IPS DF 4.7 (cell line): ENCODE measurements at regions not wholly inside any gene's neighbourhood (a gene's known extent, or its start where the extent isn't known, plus 50 kb on each side); places are given as distances from the start of the nearest gene placed in this dataset.
"Not testable (repeated sequence)": the region's sequence is repeated elsewhere in the genome, so short reads cannot be mapped to it uniquely, and the experiment has no call there.

ENCODE experiments used
- DNase-seq: peaks from one replicate; pipeline ENCODE4 v3.0.0-alpha.2; 2013; ENCODE audit warnings: low spot score; ENCODE audit errors: extremely low read depth

DNA sequence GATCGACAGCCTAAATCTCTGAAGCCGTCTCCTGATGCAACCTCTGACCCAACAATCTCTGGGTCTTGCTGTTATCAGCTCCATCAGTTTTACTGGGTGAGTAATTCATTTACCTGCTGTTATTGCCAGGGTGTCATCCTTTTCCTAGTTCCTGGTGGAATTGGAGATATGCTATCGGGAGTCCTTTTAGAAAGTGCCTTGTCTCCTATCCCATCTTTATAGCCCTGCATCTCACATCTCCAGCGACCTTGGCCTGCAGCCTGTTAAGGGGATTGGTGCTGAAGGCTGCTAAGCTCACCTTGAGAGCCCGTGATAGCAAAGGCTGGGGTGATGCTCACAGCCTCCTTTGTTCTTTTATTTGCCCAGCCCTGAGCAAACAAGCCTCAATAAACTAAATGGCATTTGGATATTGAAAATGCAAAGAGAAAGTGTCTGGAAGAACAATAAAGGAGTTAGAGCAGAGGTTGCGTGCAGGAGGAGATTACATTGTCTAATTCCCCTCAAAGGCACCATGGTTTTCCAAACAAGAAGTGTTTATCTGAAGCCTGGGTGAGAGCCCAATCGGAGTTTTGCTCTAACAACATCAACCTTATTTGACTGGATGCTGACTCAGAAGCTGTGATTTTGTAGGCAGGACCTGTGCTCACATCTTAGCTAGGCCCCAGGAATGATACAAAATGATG is 101.8 kb downstream of the RPLP1 start:
- DNase-seq, result no peak

DNA sequence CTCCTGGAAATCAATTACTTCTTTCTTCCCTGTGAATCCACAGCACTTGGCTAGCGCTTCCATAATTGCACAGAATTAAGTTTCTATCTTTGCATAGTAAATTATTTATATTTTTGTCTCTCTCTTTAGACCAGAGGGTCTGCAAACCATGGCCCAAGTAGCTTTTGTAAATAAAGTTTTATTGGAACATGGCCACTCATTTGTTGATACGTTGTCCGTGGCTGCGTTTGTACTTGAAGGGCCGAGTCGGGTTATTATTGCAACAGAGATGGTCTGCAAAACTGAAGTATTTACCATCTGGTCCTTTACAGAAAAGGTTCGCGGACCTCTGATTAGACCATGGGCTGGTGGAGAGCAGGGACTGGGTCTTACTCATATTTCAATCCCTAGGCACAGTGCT is 102.5 kb downstream of the RPLP1 start:
- DNase-seq, result no peak

DNA sequence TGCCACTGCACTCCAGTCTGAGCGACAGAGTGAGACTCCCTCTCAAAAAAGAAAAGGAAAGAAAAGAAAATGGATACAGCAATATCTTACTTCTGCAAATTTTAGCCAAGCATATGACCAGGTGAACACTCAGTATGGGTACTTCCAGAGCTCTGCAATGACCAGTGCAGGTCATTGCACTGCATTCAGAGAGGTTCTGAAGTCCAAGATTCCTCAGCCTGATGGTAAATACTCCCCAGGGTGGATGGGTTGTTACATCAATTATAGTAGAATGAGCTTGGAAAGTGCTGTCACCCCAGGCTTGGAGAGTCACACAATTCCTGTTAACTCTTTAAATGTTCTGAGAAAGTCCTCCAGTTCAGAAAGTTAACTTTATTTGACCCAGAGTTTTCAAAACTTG is 103.7 kb downstream of the RPLP1 start:
- no peak for DNase-seq

- DNase-seq, result no peak
Measured at GRCh38 chr15:69557020-69557706, 104.5 kb downstream of the RPLP1 start.

DNA sequence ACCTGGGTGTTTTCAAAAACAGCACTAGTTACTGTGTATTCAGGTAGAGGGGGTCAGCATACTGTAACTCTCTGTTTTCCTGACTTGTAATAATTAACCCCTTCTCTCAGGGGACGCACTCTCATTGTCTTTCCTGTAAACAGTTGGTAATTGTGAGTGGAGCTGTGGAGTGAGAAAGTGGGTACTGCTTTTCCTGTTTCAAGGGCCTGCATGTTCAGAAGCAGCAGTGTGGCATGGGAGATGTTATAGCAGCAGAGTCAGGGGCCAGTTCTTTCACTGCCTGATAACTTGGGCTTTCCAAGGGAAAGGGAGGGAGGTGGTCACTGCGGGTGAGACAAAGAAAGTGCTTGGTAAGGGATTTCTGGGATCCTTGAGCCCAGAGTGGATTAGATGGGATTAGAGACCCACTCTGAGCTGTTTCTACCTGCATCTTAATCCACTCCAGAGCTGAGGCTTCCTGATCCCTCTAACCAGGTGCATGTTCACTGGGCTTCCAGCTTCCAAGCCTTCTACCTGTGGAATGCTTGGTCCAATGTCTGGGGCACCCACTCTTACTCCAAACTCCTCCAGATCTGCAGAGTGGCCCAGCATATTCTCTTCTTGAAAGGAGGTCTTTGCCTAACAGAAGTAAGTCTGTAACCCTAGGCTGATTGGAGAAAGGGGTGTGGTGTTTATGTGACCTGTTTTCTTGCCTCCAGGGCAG is 105.2 kb downstream of the RPLP1 start:
- DNase-seq, result no peak

GRCh38 chr15:69559440-69560190 is 107.0 kb downstream of the RPLP1 start:
- DNase-seq, result no peak

- DNase-seq, result no peak
Measured at GRCh38 chr15:69561071-69561784, 108.6 kb downstream of the RPLP1 start.

DNA sequence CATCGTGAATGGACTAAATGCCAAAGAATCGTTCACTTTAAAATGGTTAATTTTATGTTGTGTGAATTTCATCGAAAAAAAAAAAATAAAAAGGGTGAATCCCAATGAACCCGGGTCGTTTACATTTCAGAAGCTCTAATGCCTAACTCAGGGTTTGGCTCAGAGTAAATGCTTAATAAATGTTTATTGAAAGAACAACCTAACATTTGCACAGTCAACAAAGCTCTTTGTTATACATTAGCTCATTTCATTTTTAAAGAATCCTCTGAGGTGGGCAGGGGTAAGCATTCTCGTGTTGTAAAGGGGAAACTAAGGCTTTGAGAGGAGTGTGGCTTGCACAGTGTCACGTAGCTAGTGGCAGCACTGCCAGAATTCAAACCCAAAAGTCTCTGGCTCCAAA is 109.5 kb downstream of the RPLP1 start:
- DNase-seq, result no peak

- DNase-seq, result no peak
Measured at GRCh38 chr15:69562564-69562963, 109.9 kb downstream of the RPLP1 start.

DNA sequence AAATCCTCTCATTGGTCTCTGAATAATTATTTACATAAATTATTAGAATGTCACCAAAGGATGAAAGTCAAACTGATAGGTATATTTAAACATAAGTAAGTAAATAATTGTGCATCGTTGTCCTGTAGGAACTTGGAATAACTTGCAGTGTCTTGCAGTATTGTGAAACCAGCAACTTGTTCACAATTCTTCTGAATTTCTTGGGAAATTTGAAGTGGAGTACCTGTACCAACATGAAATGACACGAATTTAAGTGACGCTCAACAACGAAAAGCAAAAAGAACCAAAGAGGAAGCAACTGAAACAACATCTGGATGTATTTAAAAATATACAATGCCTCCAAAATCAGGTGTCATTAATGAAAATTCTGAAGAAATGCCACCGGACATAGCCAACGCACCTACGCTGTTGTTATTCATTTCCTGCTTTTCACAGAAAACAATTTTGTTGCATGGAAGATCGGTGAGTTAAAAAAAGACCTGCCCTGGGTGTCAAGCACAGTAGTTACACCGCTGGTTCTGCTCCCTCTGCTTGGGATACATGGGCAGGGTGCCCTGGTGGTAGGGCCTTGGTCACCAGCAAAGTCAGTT is 112.5 kb downstream of the RPLP1 start:
- no peak for DNase-seq

DNA sequence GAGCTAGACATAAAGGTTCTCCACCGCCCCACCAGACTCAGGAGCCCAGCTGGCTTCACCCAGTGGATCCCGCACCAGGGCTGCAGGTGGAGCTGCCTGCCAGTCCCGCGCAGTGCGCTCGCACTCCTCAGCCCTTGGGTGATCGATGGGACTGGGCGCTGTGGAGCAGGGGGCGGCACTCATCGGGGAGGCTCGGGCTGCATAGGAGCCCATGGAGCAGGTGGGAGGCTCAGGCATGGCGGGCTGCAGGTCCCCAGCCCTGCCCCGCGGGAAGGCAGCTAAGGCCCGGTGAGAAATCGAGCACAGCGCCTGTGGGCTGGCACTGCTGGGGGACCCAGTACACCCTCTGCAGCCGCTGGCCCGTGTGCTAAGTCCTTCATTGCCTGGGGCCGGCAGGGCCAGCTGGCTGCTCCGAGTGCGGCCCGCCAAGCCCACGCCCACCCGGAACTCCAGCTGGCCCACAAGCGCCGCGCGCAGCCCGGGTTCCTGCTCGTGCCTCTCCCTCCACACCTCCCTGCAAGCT is 114.7 kb downstream of the RPLP1 start:
- DNase-seq, result not testable (repeated sequence)

DNA sequence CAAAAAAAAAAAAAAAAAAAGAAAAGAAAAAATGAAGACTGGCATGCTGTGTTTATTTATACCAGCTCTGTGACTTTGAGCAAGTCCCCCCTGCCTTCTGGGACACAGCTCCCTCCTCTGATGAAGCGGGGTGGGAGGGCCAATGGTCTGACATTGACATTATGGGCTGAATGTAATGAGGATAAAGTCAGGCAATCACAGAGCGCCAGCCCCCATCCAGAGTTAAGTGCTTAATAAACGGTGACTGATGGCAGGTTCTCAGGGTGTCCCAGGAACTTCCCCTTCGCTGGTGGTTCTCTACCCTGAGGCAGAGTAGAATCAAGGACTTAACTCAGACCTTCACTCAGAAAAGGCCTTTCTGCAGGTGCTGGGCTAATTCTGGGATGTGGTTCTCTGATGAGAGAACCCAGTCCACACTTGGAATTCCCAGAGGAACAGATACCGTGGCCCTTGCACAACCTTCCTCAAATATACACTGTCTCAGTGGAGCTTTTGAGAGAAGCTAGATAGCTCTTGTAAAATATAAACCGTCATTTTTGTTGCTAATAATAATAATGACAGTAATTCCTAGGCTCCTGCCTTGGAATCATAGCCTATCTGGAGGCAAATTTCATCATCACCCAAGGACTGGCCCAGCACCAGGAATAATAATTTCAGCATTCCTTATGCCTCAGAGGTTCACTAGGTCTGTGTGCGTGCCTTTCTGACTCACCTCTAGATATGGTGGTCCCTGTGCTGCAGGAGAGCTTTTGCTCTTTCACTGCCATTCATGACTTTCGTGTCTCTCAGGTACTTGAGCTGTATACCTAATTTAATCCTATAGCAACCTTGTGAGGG is 115.8 kb downstream of the RPLP1 start:
- DNase-seq, result no peak

DNA sequence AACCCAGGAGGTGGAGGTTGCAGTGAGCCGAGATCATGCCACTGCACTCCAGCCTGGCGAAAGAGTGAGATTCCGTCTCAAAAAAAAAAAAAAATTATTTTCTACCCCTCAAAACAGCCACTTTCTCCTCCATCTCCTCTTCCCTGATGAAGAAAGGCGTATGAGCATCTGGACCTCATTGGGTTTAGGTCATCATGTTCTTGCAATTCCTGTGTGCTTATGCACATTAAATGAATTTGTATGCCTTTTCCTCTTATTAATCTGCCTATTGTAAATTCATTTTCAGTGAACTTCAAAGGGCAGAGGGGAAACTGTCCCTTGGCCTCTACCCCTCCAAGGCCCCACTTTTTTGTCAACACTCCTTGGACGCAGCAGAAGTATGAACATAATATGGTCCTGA is 117.8 kb downstream of the RPLP1 start:
- no peak for DNase-seq

DNA sequence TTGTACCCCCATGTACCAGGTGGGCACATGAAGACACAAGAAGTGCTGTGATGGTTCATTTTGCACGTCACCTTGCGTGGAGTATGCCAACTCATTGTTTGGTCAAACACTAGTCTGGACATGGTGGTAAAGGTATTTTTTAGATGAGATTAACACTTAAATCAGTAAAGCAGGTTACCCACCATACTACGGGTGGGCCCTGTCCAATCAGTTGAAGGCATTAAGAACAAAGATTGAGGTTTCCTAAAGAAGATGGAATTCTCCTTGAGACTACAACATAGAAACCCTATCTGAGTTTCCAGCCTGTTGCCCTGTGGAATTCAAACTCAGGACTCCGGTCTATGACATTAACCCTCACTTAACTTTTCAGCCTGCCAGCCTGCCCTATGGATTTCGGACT is 118.4 kb downstream of the RPLP1 start:
- DNase-seq, result no peak

- not testable (repeated sequence) for DNase-seq
Measured at GRCh38 chr15:69573278-69573677, 120.7 kb downstream of the RPLP1 start.

DNA sequence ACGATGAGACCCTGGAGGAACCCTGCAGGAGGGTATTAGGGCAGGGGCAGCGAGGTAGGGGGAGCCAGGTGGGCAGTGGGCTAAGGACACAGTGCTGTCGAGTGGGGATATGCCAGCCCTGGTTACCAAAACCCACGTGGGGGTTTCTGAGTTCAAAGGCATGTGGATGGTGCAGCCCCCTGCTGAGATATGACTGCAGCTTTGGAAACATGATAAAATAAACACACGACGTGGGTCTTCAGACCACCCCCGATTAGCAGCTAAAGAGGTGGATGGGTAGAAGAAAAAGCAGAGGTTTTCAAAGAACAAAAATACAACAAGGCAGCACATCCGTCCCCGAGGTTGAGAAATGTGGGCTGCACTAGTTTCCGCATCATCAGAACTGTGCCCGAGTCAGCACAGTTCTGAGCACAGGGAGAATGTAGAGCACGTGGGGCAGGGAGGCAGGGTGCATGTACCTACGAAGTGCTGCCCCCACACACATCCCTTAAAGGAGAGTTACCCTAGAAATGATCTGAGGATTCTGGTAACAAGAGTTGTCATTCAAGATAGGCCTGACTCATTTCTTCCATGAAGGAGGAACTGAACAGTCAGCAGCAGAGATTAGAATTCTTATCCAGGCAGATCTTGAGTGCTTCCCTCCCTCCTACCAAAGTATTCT is 121.3 kb downstream of the RPLP1 start:
- no peak for DNase-seq

DNA sequence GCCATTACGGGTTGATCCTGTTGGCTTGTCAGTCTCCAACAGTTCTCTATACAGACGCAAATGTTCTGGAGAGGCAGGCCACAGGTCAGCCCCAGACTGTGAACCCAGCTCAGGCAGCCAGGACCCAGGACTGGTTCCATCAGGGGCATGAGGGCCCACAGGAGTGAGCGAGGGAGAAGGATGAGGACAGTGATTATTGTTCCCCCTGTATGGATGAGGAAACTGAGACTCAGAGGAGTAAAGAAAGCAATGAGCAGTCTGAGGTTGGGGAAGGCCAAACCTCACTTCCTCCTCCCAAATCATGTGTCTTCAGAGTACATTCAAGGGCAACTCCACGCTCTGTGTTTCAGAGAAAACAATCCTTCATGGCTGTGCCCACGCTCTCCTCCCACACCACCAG is 121.9 kb downstream of the RPLP1 start:
- DNase-seq, result no peak

GRCh38 chr15:69575387-69575786 is 122.8 kb downstream of the RPLP1 start:
- DNase-seq, result no peak

DNA sequence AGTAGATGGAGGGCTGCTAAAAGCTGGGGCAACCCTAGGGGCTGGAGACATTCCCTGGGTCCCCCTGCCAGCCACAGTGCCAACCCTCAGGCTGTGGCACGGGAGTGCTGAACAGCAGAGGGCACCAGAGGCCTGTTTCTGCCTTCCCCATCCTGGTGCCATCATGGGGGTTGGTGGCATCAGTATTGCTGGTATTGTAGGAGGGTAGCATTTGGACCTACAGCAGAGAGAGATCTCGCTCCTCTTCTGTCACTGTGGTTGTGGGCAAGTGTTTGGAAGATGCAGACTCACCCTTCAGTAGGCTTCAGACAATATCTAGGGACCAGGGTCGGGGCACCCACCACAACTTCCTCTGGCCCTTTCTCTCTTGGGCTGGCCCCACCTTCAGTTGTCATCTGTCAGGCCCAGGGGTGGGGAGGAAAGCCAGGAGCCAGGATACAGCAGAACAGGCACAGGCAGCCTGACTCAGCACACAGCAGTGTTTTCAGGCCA is 123.5 kb downstream of the RPLP1 start:
- no peak for DNase-seq
